ENCODE measurements at regions not wholly inside any gene's neighbourhood (a gene's known extent, or its start where the extent isn't known, plus 50 kb on each side); places are given as distances from the start of the nearest gene placed in this dataset.

DNA sequence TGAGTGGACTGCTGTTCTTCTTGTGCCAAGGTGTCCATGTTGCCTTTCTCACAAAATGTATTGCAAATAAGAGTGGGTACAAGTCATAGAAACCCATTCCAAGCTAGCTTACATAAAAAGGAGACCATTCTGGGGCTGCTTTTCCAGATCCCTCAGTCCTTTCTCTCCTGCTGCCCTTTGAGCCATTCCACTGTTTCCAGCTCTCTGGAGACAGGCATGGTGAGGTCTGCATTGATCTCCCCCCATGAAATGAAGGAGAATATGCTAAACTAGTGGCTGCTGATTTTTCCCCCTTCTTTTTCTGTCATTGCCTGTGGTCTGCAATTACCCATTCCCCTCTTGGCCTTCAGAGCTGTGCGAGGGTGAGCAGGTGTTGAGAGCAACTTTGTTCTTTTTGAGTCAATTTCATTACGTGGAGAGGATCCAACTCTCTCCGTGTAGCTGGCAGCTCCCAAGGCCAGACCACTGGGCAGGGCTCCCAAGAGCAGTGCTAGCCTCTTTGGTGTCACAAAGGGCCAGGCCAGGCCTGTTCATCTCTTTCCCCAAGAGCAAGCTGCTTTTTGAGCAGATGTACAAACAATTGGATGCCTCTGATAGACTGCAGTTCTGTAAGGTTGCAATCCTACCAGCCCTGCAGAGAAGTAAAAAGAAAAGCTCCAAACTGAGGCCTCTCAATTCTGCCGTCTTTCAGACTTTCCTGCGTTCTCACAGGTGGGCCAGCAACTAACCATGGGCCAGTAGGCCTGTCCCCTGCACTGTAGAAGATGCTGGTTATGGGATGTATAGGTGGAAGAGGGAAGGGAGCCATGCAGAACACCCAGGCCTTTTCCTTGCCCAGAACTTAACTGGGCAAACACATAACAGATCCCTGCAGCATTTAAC lies 96.1 kb upstream of the ARMC2 start:
- H3K4me3 ChIP-seq: no peak overlapping the region
- TF ChIP-seq, protein P1, sequence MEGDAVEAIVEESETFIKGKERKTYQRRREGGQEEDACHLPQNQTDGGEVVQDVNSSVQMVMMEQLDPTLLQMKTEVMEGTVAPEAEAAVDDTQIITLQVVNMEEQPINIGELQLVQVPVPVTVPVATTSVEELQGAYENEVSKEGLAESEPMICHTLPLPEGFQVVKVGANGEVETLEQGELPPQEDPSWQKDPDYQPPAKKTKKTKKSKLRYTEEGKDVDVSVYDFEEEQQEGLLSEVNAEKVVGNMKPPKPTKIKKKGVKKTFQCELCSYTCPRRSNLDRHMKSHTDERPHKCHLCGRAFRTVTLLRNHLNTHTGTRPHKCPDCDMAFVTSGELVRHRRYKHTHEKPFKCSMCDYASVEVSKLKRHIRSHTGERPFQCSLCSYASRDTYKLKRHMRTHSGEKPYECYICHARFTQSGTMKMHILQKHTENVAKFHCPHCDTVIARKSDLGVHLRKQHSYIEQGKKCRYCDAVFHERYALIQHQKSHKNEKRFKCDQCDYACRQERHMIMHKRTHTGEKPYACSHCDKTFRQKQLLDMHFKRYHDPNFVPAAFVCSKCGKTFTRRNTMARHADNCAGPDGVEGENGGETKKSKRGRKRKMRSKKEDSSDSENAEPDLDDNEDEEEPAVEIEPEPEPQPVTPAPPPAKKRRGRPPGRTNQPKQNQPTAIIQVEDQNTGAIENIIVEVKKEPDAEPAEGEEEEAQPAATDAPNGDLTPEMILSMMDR (IDR thresholded peaks at IDR 0.05): no peak
- DNase-seq (ENCODE audit: low spot score): no peak
- H3K27ac ChIP-seq: no peak overlapping the region

DNA sequence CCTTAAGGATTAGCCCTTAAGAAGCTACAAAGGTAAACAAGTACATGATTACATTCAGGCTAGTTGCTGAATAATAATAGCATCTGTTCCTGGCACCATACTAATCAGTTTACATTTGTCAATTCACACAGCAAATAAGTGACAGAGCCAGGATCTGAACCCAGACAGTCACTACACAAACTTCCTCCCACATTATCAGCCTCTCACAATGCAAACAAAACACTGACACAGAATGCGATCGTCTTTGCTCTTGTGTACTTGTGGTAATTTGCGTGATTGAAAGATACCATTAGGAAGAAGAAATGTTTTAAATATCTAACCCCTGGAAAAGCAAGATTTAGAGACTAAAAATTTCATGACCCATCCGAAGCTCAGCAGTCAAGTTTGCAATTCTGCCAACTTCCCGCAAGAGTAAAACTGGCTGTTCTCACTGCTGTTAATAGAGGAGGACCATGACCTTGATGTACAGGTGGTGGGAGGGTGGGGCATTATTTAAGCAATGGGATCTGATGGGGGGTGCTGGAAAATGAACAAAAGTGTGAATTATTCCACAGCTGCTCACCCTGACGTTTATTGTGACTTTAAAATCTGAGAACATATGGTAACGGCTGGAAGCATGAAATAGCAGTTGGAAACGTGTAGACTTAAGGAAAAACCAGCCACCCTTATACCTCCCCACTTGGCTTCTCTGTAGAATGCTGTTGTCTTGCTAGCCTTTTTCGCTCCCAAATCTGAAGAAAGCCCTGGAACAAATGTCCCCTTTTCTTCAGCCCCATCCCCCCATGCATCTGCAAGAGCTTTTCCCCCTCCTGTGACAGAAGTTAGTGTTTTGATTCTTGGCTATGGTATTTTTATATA lies 95.3 kb upstream of the ARMC2 start:
- no peak overlapping the region for H3K4me3 ChIP-seq
- no peak for DNase-seq (ENCODE audit: low spot score)
- H3K27ac ChIP-seq: no peak overlapping the region
- TF ChIP-seq, protein P1 (IDR thresholded peaks at IDR 0.05): no peak

DNA sequence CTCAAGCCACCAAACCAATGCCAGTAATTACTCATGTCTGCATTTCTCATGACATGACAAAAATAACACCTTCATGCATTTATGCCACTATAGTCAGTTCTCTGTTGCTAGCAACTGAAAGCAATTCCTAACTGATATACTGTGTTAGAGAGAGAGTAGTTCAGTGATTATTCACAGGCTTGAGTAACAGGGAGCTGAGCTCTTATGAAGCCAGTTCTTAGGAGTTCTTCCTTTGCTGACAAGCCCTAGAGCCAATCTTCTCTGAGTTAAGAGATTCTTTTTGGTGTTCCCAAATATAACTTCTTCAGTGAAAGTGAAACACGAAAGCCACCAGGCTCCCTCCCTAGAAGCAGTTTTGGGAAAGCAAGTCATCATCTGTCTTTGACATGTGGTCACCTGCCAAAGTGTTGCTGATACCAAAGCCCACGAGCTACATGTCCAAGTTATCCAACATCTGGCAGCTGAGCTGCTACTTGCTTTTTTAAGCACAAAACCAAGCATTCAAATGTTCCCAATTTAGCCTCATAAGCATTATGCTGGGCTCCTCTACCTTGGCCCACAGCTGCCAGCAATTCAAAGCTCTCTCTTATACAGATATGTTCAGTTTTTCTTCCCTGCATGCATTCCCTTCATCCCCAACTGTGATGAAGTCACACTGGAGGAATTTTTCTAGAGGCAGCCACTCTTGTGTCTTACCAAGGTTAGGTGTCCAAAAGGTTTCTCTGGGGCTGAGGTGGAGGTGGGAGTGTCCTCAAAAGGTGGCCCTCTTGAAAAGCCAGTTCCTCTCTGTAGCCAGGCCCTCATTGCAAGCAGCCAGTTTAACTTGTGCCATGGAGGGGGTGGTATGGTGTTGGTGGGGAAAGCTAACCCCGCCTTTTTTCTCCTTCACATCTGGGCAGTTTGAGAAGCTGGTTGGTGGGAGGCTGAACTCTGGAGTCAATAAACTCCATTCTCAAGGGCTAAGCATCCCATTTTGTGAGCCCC lies 92.7 kb upstream of the ARMC2 start:
- no peak for DNase-seq (ENCODE audit: low spot score)
- TF ChIP-seq, protein P1 (IDR thresholded peaks at IDR 0.05): no peak
- Histone ChIP-seq H3K4me3 (peak overlapping the region; percentile 31), H3K27ac (peak overlapping the region; percentile 70 to 82)

DNA sequence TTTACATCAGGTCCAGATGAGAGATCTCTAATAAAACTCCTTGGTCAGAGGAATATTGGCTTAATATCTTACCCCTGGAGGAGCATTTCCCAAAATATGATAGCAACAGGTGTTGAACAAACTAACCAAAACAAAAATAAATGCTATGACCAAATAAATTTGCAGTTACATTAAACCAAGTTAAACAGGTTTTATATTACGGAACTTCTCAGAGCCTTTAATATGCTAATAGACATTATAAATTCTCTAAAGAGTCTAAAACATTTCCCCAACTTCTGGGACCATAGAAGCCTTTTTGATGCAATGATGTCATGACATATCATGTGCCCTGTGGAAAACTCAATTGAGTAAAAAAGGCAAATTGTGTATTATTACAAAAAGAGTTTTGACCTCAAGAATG lies 90.9 kb upstream of the ARMC2 start:
- DNase-seq (ENCODE audit: low spot score): no peak
- no peak overlapping the region for H3K4me3 ChIP-seq
- H3K27ac ChIP-seq: no peak overlapping the region
- TF ChIP-seq, protein P1 (IDR thresholded peaks at IDR 0.05): no peak

DNA sequence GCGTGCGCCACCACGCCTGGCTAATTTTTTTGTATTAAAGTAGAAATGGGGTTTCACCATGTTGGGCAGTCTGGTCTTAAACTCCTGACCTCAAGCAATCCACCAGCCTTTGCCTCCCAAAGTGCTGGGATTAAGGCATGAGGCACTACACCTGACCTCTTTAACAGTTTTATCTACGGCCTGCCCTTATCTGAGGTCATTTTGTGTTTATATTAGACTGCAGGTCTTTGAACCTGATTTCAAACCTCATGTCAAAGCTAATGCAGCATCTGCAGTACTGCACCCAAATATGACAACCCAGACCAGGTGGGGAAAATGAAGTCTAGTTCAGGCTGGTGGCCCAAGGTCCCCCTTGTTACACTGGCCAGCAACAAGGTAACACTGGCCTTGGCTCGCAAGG lies 89.3 kb upstream of the ARMC2 start:
- no peak overlapping the region for H3K4me3 ChIP-seq
- TF ChIP-seq, protein P1 (IDR thresholded peaks at IDR 0.05): no peak
- DNase-seq (ENCODE audit: low spot score): no peak
- H3K27ac ChIP-seq: no peak overlapping the region

Measured in coronary artery (tissue), 2 donors.